GM19239 (cell line): ENCODE measurements at regions not wholly inside any gene's neighbourhood (a gene's known extent, or its start where the extent isn't known, plus 50 kb on each side); places are given as distances from the start of the nearest gene placed in this dataset.

ENCODE experiments used
- DNase-seq: peaks from one replicate; pipeline ENCODE4 v3.0.0; 2011; ENCODE audit warnings: low spot score; ENCODE audit not compliant: insufficient read length
- FAIRE-seq: peaks from 2 replicates; lab custom pipeline; 2011; peaks lifted over from hg19 to GRCh38; lab: Jason Lieb, UNC

DNA sequence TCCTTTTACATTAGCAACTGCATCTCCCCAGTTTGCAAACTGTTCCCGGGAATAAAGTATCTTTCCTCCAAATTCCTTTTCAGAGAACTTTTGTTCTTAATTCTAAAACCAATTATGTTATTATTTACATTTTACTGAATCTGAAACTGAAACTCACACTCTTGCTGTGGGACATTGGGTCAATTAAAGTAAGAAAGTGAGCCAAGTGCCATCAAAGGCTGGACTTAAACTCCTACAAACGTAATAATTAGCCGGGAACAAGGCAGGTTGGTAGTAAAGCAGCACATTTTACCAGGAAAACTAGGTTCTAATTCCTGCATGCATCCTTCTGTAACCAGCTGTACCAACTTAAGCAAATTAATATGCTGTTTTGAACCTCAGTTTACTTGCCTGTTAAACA lies 328.2 kb upstream of the ZNF462 start:
- FAIRE-seq (no peak), DNase-seq (no peak)

DNA sequence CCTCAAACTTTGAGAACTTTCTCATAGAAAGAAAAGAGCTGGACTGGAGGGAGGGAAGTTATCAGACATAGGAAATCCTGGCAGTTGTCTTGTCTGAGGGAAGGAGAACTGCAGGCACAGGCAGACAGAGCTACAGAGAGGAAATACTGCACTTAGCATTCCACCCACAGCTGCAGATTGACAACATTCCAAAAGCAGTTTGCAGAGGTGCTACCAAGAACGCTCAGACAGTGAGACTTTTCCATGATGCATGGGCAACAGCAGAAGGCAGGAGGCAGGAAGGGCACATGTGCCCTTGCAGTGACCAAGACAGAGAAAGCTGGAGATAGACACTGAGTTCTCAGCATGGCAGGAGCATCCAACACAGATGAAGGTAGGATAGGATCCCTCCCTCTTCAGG lies 327.5 kb upstream of the ZNF462 start:
- DNase-seq (no peak), FAIRE-seq (no peak)

DNA sequence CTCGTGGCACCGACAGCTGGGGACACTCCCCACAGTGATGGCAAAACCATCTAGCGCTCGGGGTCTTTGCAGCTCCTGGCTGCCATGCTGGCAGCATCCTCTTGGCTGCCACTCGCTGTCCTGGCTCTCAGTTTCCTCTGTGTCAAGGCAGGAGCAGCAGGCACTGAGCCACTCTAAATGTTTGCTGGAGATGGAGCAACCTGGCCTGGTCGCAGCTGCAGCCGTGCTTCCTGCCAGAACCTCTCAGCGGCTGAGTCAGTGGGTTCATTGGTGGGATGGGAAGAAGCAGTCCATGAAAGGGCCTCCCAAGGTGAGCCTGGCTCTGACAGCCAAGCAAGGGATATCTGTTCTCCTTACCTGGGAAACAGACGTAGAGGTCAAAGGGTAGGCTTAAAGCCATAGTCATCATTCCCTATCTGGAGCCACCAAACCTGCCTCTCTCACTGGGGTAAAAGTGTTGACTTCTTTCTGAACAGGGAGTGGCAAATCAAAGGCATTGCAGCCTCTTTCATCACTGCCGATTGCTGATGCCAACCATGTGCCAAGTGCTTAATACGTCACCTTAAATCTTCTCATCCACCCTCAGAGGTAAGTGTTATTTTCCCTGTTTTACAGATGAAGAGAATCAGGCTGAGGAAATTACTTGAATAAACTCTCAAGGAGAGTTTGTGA lies 304.8 kb upstream of the ZNF462 start:
- FAIRE-seq, result no peak
- no peak for DNase-seq

DNA sequence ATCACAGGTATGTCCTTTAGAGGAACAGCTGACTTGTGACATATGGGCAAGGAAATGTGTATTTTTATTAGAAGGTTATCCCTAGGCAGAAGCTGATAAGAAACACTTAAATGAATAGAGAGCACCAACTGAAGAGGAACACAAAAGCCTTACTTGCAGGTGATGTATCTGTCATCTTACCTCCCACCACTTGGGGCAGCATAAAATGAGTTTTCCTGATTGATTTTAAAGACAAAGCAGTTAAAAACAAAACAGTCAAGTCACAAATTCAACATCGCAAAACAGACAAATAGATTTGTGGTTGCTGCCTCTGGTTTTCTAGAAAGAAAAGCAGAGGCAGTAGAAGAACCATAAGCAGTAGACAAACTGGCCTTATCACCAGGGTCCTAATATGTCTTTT lies 302.4 kb upstream of the ZNF462 start:
- no peak for FAIRE-seq
- DNase-seq, result no peak

DNA sequence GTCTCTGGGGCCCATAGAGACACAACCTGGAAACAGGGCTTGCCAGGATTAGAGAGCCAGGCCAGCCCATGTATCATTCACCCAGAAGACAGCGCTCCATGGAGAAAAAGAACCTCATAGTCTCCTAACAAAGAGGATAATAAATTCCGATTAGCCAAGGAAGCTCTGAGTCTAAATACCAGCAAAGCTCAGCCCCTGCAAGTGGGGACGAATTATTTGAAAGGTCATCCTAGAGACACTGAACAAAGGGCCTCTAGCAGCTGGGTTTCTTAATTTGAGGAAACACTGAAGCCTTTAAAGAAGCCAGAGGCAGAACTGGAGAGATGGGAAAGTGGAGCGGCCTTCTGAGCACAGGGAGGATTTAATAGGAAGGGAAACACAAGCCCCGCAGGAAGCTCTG lies 287.1 kb upstream of the ZNF462 start:
- DNase-seq (no peak), FAIRE-seq (no peak)

DNA sequence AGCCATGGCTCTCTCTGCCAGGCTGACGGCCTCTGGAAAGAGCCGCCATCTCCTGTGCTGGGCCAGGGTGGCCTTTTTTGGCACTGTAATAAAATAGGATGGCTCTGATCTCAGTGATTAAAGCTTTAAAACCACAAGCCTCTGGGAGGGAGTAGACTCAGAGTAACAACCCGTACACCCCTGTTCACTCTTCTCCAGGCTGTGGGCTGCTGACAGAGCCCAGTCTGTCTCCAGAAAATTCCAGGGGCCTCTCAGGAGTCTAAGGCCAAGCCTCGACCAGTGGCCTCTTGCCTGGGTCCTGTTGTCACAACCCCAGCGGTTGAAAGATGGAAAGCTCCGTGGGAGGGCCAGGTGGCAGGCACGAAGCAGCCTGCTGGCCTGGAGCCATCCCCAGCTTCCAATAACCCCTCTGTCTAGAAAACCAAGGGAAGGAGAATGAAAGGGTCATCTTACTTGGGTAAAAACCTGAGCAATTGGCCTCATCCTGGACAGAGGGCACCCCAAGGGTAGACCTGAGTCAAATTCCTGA lies 286.7 kb upstream of the ZNF462 start:
- no peak for DNase-seq
- FAIRE-seq, result no peak

DNA sequence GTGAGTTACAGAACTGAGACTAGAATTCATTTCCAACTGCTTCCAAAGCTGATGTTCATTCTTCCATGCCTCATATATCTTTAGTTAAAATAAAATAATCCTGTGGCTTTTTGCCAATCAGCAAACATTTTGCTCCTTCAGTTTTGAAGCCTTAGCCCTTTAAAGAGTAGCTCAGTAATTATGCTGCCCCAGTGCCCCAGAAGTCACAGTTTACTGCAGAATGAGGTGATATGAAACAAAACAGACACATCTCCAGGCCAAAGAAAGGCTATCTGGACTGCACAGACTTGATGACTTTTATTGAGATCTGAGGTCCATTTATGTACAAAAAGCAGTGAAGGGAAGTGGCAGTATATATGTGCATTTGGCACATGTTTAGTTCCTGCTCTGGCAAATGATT lies 285.8 kb upstream of the ZNF462 start:
- DNase-seq (no peak), FAIRE-seq (no peak)

DNA sequence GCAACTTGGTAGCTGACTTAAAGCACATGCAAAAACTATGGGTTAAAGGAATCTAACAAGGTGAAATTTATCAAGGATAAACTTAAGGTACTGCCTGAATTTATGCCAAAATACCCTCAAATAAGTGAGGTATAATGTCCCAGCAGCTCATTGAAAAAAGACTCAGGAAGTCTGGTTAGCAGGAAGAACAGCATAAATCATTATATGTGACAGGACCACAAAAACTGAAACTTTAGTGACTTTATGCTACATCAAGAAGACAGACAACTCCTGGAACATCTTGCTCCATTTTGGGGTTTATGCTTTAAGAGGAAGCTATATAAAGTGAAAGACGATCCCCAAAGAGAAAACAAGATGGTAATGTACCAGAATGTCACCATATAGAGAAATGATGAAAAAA lies 282.4 kb upstream of the ZNF462 start:
- no peak for FAIRE-seq

DNA sequence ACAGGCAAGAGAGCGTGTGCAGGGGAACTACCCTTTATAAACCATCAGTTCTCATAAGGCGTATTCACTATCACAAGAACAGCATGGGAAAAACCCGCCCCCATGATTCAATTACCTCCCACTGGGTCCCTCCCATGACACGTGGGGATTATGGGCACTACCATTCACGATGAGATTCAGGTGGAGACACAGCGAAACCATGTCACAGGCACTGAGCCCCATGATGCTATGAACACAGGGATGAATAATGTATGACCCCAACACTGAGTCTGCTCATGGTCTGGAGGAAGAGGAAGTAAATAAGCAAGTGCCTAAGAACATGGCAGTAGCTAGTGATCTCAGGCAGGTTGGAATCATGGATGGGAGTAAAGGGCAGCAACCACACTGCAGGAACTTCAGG lies 281.0 kb upstream of the ZNF462 start:
- no peak for DNase-seq
- FAIRE-seq, result no peak

More for the DNA sequence above, 282.4 kb upstream of the ZNF462 start:
- DNase-seq, result no peak

DNA sequence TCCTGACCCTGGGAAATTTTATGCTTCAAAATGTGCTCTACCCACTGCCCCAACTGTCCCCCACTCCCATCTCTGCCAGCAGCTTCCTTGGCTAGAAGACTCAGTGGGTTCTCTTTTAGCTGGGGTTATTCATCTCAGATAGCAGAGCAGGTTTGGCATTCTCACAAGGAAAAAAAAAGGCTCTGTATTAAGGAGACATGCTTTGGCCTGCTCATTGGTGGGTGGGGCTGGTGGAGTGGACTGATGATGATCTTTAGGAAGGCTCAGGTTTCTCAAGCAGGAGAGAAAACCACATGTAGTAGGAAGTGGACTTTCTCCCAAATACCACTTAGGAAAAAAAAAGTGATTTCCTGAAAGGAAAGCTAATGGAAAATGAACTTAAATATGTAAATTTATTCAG lies 279.2 kb upstream of the ZNF462 start:
- DNase-seq, result no peak
- no peak for FAIRE-seq

DNA sequence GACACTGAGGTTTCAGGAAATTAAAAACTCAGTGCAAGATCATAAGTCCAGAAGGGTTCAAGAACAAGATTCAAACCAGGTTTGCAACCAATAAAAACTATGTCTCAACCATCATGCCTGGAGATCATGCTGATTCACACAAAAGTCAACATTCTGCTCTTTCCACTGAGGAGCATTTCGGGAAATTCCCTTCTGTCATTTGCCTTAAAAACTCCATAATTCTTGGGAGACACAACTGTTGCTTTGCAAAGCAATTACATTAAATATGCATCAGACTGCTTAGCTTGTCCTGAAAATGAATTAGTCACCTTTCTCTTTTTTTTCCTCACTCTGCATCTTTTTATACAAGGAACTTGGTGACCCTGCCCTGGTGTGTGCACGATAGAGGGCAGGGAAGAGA lies 275.9 kb upstream of the ZNF462 start:
- FAIRE-seq, result no peak
- no peak for DNase-seq

DNA sequence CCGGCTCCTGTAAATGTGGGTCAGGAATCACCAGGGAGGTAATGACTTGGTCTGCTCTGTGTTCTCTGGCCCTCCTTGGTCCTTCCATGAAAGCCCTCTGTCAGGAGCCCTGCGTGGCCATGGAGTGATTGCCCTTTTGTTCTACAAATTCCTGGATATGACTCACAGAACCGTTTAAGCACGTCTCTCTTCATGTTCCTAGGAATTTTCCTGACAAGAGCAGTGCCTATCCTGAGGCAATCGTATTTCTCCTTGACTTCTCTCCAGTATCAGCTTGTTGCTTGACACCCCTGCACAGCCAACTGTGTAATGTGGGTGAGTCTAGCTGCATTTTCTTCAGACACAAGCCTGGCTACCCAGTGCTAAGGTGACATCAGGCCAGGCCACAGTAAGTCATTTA lies 274.3 kb upstream of the ZNF462 start:
- FAIRE-seq, result no peak
- no peak for DNase-seq

DNA sequence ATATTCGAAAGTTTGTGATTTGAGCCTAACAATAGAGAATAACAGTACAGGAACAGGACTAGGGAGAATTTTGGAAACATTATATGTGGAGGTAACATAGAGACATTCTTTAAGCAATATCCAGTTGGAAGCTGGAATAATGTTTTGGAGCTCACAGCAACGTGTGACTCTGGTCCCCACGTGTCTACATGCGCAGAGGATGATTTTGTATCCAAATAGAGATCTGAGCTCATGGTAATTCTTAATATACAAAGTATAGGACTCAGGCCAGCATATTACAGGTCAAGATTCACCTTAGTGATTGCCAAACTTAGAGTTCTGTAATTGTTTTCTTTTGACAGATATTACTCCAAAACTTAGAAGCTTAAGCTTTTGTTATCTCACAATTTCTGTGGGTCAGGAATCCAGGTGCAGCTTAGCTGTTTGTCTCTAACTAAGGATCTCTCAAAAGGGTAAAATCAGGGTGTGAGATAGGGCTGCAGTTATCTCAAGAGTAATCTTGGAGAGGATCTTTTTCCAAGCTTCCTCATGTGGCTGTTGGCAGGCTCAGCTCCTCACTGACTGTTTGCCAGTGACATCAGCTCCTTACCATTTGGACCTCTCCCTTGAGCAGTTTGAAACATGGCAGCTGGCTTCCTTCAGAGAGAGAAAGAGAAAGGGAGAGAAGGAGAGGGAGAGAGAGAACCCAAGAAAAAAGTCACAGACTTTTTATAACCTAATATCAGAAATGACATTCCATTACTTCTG lies 272.0 kb upstream of the ZNF462 start:
- DNase-seq (no peak), FAIRE-seq (no peak)

DNA sequence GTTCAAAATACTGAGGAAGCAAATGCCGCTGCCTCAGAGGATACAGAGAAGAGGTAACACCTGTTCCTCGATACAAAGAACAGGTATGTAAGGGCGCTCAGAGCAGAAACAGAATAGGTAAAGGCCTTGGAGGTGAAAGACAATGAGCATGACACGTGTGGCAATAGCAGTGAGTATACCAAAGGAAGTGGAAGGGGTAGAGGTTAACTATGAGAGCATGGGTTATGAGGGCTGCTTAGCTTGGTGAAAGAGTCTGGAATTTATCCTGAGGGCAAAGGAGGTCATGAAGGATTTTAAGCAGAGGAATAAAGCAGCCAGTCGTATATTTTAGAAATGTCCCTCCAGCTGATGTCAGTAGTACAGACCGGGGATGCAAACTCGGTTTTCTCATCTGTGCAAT lies 269.8 kb upstream of the ZNF462 start:
- FAIRE-seq (no peak), DNase-seq (no peak)

DNA sequence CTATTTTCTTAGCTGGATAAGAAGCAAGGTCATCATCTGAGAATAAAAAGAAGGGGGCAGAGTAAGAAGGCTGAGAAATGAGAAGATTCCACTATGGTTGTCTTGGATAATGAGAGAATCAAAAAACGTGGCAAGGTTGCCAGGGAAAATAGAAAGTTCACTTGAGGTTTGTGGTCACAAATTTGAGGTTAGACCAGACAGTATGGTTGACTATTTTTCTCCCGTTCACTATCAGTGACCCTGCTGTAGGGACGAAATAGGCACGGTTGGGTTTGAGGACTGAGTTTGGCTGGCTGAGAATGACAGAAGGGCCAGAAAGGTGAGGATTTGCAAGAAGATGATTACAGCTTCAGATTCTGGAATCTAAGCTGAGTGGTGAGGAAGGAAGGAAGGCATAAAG lies 266.0 kb upstream of the ZNF462 start:
- DNase-seq (no peak), FAIRE-seq (no peak)

DNA sequence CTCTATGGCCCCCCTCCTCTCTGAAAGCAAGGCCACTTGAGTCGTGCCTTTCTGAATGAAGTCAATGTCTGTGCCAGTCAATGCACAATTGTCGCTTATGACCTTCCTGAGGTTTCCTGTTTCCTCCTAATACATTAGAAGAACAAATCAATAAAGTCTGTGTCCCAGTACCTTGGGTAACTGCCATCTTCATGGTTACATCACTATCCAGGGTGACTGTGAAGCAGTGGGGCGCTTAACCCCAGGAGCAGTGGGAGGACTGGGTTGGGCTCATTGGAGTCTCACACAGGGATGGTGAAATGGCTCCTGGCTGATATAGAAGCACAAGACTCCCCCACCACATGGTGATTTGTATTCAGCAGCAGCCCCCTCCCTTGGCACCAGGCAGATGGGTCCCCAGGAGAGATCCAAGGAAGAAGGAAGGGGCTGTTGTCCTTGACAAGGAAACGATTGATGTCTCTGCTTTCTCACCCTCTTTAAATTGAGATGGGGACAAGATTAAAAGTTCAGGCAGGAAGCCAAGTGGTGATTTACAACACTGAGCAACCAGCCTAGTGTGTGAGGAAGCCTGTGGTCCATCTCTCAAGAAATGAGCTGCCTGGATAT lies 261.9 kb upstream of the ZNF462 start:
- DNase-seq (no peak), FAIRE-seq (no peak)

DNA sequence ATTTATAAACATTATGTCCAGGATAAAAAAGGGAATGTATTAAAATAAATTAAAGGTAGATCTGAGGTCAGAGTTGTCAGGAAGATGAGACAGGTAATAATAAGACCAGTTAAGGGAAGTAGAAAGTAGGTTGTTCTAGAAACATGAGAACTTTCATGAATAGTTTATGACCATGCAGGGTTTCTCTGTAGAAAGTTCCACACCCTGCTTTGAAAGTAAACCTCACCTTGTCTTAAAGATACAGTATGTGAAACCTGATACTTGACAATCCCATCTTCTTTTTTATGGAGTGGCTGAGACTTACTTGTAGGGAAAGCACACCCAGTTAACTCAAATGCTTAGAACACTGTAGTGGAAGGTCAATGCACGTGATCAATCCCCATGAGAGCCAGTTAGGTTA lies 260.6 kb upstream of the ZNF462 start:
- DNase-seq (no peak), FAIRE-seq (no peak)

DNA sequence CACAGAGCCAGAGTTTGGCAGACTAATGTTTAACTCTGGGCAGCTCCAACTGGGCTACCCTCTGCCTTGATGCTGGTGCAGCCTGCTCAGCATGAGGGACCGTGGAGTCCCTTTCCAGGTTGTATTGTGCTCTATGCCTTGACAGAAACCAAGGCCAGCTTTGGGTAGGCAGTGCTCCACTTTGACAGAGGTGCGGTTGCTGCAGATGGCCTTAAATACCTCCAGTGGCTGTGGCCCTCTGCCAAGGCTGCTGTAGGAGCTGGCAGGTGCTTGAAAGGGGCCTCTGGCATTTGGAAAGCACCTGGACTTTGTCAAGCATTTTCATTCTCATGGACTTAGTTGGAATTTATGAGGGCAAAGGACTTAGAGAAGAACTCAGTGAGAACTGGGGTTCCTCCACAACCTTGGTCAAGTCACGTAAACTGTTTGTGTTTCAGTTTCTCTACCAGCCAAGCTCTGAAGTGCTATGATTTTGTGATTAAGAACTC lies 249.7 kb upstream of the ZNF462 start:
- DNase-seq, result no peak
- FAIRE-seq, result no peak

DNA sequence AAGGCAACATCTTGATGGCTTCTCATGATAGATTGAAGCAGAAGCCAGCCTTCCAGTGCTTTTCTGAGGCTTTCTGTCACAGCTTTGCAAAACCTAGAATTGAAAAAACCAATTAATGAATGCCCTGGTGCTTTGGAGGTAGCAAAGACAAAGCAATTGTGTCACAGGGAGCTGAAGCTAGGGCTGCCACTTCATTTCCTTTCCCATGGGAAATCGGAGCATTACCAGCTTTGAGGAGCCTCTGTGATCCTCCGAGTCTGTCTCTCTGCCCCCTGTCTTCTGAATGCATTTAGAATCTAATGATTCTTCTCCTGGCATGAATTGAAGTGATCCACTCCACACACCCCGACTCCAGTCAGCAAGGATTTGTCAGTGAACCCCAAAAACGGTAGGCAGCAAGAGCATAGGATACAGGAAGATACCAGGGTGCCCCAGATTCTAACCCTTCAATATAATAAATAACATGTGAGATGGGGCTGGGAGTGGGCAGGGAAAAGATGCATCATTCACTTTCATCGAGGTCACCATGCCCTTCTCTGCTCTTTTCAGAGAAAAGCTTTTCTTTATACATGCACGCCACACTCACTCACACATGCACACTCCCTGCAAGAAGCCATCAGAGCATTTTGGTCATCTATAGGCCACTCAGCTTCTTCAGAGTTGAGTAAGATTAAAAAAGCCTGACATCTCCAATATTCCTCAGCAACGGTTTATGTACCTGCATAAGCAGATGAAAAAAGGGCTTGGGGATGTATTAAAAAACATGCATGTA lies 247.7 kb upstream of the ZNF462 start:
- FAIRE-seq (no peak), DNase-seq (no peak)

DNA sequence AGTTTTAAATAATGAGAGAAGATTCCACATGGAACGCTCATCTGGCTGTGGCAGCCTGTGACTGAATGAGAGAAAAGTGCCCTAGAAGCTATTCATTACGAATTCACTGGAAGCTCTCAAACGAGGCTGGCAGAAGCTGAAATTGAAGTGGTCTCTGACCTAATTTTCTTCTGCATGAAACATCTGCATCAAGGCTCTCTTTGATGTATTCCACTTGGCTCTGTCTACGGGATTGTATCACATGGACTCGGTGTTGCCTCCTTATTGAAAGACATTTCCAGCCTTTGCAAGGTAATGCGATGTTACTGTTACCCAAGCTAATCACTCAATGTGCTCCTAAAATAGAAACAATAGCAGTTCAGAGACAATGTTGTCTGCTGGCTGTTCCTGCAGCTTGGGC lies 246.9 kb upstream of the ZNF462 start:
- FAIRE-seq, result no peak
- DNase-seq, result no peak
